Spinal cord (tissue), 9 donors: ENCODE measurements at regions not wholly inside any gene's neighbourhood (a gene's known extent, or its start where the extent isn't known, plus 50 kb on each side); places are given as distances from the start of the nearest gene placed in this dataset.
"Not testable (repeated sequence)": the region's sequence is repeated elsewhere in the genome, so short reads cannot be mapped to it uniquely, and the experiment has no call there.

Source experiments
- DNase-seq, 6 donors: peaks; one replicate each; pipeline versions ENCODE4 v3.0.0 to v3.0.0-alpha.2; 2013 to 2015; ENCODE audit warnings: low spot score in 6 of 6, low read depth in 4 of 6
- H3K27ac ChIP-seq: one replicate; pipeline ENCODE4 v1.5.1; 2013; ENCODE audit warnings: low read depth, low read length, control low read depth
- H3K27me3 ChIP-seq: one replicate; pipeline ENCODE4 v1.6.1; 2013; ENCODE audit warnings: low read length; ENCODE audit not compliant: control insufficient read depth, insufficient read depth
- H3K36me3 ChIP-seq: one replicate; pipeline ENCODE4 v1.6.1; 2013; ENCODE audit warnings: low read length; ENCODE audit not compliant: control insufficient read depth, insufficient read depth
- H3K4me1 ChIP-seq: one replicate; pipeline ENCODE4 v1.6.1; 2013; ENCODE audit warnings: low read length; ENCODE audit not compliant: control insufficient read depth, insufficient read depth
- H3K4me3 ChIP-seq: one replicate; pipeline ENCODE4 v1.5.1; 2013; ENCODE audit warnings: low read depth, low read length, control low read depth
- H3K9me3 ChIP-seq: one replicate; pipeline ENCODE4 v1.6.1; 2013; ENCODE audit warnings: low read length; ENCODE audit not compliant: control insufficient read depth, insufficient read depth
- WGBS: methylation state at CpG from one replicate; pipeline ENCODE4 v1.1.5; 2013; ENCODE audit warnings: missing lambda C conversion rate; ENCODE audit not compliant: insufficient coverage; 5-methylcytosine and 5-hydroxymethylcytosine counted together
- donor health status: healthy.

DNA sequence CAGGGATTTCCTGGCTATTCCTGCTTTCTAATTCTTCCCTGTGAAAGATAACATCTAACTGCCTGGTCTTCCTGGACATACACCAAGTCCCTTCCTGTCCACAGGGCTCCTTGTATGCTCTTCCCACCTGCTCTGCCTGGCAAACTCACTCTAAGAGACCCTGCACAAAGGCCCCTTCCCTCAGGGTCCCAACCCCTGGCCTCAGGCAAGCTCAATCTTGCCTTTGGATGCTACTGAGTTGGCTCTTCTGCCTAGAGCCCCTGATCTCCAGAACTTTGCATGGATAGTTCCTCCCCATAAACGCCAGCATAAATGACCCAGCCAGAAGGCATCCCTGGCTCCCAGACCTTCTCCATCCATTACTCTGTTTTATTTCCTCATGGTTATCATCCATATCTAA is 98.3 kb upstream of the OTOS start:
- Histone ChIP-seq H3K4me3 (no peak overlapping the region), H3K27ac (no peak overlapping the region), H3K36me3 (peaks cover 4% of the 10 kb centered on the region), H3K9me3 (no peaks in the 10 kb centered on the region), H3K27me3 (no peaks in the 10 kb centered on the region), H3K4me1 (peaks cover 14% of the 10 kb centered on the region)
- no CpG with 5 or more reads among the region's 1 CpG for WGBS
- no peak for DNase-seq

DNA sequence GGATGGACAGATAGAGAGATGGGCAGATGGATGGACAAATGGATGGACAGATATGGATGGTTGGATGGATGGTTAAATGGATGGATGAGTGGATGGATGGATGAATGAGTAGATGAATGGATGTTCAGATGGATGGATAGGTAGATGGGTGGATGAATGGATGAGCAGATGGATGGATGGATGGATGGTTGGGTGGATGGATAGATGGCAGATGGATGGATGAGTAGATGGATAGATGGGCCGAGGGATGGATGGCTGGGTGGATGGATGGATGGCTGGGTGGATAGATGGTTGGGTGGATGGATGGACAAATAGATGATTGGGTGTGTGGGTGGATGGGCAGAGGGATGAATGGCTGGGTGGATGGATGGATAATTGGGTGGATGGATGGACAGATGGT is 98.9 kb upstream of the OTOS start:
- Histone ChIP-seq H3K27me3 (no peaks in the 10 kb centered on the region), H3K27ac (no peak overlapping the region), H3K9me3 (no peaks in the 10 kb centered on the region), H3K36me3 (peaks cover 4% of the 10 kb centered on the region), H3K4me3 (no peak overlapping the region), H3K4me1 (peaks cover 15% of the 10 kb centered on the region)
- 71% methylated on average over 1 of the region's 1 CpG for WGBS
- DNase-seq = no peak

DNA sequence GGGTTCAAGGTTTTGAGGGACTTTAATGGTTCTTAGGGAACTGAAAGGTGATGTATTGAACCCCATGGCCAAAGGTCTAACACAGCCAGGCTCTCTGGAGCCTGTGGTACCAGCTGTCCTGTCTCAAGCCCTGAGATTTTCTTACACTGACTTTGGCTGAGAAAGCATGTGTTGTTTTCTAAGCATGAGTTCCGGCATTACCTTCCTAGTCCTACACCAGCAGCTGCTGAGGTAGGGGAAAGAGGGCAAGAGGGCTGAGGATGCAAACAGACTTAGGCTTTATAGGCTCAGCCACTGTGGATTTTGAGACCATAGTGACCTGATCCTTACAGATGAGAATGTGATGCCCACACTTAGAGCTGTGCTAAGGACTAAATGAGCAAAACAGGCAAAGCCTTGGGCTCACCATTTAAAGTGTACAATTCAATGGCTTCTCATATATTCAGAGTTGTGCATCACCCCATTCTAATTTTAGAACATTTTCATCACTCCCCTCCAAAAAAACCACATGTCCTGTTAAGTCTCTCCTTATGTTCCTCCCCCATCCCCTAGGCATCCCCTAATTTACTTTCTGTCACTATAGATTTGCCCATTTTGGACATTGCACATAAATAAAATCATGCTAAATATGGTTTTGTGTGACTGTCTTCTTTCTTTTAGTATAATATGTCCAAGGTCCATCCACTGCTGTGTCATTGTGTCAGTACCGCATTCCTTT is 99.7 kb upstream of the OTOS start:
- Histone ChIP-seq H3K36me3 (peaks cover 3% of the 10 kb centered on the region), H3K4me3 (no peak overlapping the region), H3K27me3 (no peaks in the 10 kb centered on the region), H3K4me1 (peaks cover 19% of the 10 kb centered on the region), H3K27ac (no peak overlapping the region), H3K9me3 (no peaks in the 10 kb centered on the region)
- peak in 1 of 6 donors; percentile 58 for DNase-seq
- WGBS = no CpG with 5 or more reads among the region's 2 CpGs

DNA sequence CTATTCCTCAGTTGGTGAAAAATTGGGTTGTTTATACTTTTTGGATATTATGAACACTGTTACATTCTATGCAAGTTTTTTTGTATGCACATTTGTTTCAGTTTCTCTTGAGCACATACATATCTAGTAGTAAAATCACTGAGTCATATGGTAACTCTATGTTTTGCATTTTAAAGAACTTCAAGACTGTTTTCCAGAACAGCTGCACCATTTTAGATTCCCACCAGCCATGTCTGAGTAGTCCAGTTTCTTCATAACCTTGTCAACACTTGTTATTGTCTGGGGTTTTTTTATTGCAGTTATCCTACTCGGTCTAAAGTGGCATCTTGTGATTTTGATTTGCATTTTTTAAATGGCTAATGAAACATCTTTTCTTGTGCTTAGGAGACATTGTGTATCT is 100.3 kb upstream of the OTOS start:
- Histone ChIP-seq H3K27me3 (no peaks in the 10 kb centered on the region), H3K9me3 (no peaks in the 10 kb centered on the region), H3K4me3 (no peak overlapping the region), H3K4me1 (peaks cover 22% of the 10 kb centered on the region), H3K36me3 (no peaks in the 10 kb centered on the region), H3K27ac (no peak overlapping the region)
- no peak for DNase-seq
- no CpG with 5 or more reads among the region's 1 CpG for WGBS

DNA sequence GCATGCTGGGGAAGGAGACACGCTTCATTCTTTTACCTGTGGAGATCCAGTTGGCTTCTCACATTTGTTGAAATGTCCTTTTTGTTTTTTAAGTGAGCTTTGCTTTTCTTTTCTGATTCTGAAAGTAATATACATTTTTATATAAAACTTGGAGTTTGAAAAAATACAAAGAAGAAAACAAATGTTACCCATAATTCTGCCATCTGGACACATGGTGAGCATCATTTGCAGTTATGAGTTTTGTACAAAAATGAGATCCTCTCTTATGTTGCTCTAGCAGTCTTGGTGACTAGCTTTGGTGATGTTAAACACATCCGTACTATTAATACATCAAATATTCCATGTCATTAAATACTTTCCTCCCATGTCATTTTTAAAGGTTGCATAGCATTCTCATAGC is 101.1 kb upstream of the OTOS start:
- Histone ChIP-seq H3K27me3 (no peaks in the 10 kb centered on the region), H3K36me3 (no peaks in the 10 kb centered on the region), H3K4me1 (peaks cover 24% of the 10 kb centered on the region), H3K27ac (no peak overlapping the region), H3K4me3 (no peak overlapping the region), H3K9me3 (no peaks in the 10 kb centered on the region)
- no CpG with 5 or more reads among the region's 2 CpGs for WGBS
- peak in 1 of 6 donors; percentile 57 for DNase-seq

DNA sequence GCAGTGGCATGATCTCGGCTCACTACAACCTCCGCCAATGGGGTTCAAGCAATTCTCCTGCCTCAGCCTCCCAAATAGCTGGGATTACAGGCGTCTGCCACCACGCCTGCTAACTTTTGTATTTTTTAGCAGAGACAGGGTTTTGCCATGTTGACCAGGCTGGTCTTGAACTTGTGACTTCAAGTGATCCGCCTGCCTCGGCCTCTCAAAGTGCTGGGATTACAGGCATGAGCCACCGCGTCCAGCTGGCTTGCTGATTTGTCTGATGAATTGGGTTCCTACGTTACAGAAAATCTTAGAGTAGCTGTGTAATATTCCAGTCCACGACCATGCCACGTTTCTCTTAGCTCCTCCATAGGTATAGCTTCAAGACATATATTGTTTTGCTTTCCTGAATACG is 102.6 kb upstream of the OTOS start:
- DNase-seq, H3K4me3 ChIP-seq, H3K27ac ChIP-seq, H3K27me3 ChIP-seq, H3K9me3 ChIP-seq, H3K36me3 ChIP-seq: not testable (repeated sequence)
- H3K4me1 ChIP-seq = peaks cover 27% of the 10 kb centered on the region
- WGBS = 100% methylated on average over 7 of the region's 12 CpGs

DNA sequence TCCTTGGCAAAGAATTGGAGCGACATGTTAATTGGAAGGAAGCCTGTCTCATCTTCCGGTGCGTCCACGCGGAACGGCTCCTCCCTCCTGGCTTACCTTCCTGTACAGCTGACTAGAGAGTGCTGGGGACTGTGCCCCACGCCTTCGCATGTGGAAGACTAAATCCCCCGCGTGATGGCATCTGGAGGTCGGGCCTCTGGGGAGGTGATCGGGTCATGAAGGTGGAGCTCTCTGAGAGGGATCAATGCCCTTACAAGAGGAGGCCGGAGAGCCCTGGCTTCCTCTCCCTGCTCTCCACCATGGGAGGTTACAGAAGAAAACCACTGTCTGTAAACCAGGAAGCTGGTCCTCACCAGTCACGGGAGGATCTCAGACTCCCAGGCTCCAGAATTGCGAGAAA is 104.1 kb upstream of the OTOS start:
- 71% methylated on average over 4 of the region's 15 CpGs for WGBS
- H3K4me1 ChIP-seq = peaks cover 42% of the 10 kb centered on the region
- no peaks in the 10 kb centered on the region for H3K9me3 ChIP-seq
- H3K27ac ChIP-seq = no peak overlapping the region
- no peaks in the 10 kb centered on the region for H3K27me3 ChIP-seq
- no peaks in the 10 kb centered on the region for H3K36me3 ChIP-seq
- DNase-seq = no peak
- H3K4me3 ChIP-seq = no peak overlapping the region

DNA sequence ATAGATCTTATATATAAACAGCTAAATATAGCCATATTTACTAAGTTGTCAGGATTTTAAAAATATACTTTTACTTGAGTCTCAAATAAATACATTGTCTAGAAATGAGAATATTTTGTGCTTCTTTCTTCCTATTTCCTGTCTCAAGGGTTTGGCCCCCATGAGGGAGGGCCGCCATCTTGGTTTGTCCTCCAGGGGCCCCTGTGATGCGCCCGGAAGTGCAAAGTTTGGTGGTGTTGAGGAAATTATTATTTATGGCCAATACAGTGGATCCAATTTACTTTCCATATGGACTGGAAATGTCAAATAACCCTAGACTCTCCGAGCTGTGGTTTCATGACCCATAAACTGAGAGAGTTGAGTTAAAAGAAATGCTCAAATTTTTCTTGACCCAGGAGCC is 104.7 kb upstream of the OTOS start:
- no peaks in the 10 kb centered on the region for H3K27me3 ChIP-seq
- peaks cover 48% of the 10 kb centered on the region for H3K4me1 ChIP-seq
- H3K27ac ChIP-seq = no peak overlapping the region

DNA sequence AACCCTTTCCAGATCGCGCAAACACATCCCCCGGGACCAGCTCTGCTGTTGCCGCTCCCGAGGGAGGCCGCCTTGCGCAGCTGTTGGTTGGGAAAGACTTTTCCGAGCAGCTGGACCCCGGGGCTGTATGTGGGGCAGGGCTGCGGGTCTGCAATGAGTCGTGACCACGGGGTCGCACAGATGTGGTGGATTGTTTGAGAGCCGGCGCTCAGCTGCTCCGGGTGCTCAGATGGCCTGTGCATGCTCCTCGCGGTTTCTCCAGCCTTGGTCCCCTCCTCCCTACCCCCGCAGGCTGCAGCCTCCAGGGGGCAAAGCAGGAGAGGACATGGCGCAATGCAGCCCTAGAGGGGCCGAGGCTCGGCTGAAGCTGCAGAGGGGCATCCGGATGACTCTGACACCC is 105.2 kb upstream of the OTOS start:
- H3K4me3 ChIP-seq = no peak overlapping the region
- no peaks in the 10 kb centered on the region for H3K9me3 ChIP-seq
- H3K36me3 ChIP-seq = no peaks in the 10 kb centered on the region
- H3K27me3 ChIP-seq = no peaks in the 10 kb centered on the region
- peaks cover 53% of the 10 kb centered on the region for H3K4me1 ChIP-seq
- no peak for DNase-seq
- 77% methylated on average over 18 of the region's 23 CpGs for WGBS
- no peak overlapping the region for H3K27ac ChIP-seq

More for the DNA sequence above, 104.7 kb upstream of the OTOS start:
- Histone ChIP-seq H3K4me3 (no peak overlapping the region), H3K36me3 (no peaks in the 10 kb centered on the region), H3K9me3 (no peaks in the 10 kb centered on the region)
- no CpG with 5 or more reads among the region's 4 CpGs for WGBS
- DNase-seq = no peak

DNA sequence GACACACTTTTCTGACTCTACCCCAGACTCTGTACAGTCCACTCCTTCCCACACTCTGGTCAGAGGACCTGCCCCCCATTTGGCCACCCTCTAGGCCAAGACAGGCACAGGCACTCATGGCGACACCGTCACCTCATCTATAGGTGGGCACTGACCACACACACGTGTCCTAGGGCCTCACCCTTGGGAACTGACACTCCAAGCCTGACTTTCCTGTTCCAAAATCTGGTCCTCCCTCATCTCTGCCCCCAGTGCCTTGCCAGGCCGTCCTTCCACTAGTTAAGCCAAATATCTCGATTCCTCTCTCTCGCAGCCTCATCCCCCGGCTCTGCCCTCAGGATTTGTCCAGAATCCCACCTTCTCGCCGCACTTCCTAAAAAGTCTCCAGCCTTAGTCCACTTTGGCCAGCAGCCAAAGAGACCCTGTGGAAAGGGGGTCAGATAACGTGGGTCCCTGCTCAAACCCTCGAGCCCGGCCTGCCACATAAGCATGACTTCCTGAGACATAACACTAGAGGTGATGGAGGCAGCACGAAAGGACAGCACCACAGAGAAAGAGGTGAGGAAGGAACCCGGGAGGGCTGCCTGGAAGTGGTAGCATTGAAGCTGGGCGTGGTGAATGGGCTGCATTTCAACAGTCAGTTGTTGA is 105.8 kb upstream of the OTOS start:
- H3K4me3 ChIP-seq = no peak overlapping the region
- no peak overlapping the region for H3K27ac ChIP-seq
- H3K9me3 ChIP-seq = no peaks in the 10 kb centered on the region
- H3K36me3 ChIP-seq = no peaks in the 10 kb centered on the region
- H3K4me1 ChIP-seq = peaks cover 59% of the 10 kb centered on the region
- no peaks in the 10 kb centered on the region for H3K27me3 ChIP-seq
- no peak for DNase-seq
- 97% methylated on average over 14 of the region's 15 CpGs for WGBS
